K562 (cell line): ENCODE measurements at regions not wholly inside any gene's neighbourhood (a gene's known extent, or its start where the extent isn't known, plus 50 kb on each side); places are given as distances from the start of the nearest gene placed in this dataset.

Experiments used
- CHD2 ChIP-seq: IDR thresholded peaks from 2 replicates; pipeline ENCODE4 v1.6.1; 2011; ENCODE audit warnings: low read depth, low read length
- JUN ChIP-seq, 2 experiments: sonication (generic) in 1 of 2; formaldehyde crosslinking in 1 of 2; IDR thresholded peaks; 2 replicates each; pipeline versions ENCODE4 v1.6.1 to v1.8.0; 2012 to 2022; ENCODE audit warnings: borderline replicate concordance in 2 of 2, mild to moderate bottlenecking in 2 of 2, improper control_type of control experiment in 1 of 2, low read depth in 1 of 2, low read length in 1 of 2, missing genetic modification reagents in 1 of 2
- MYC ChIP-seq, 2 experiments: fragments of 250-450 bp in 1 of 2; sonication (Bioruptor Pico) in 1 of 2; IDR thresholded peaks; 2 replicates each; pipeline versions ENCODE4 v1.5.1 to v1.6.1; 2012 to 2021; ENCODE audit warnings: low read depth in 2 of 2, borderline replicate concordance in 1 of 2, improper control_type of control experiment in 1 of 2, low read length in 1 of 2, mild to moderate bottlenecking in 1 of 2, moderate library complexity in 1 of 2
- POLR2G ChIP-seq: fragments of 200-400 bp; formaldehyde crosslinking; IDR thresholded peaks from 2 replicates; pipeline ENCODE4 v1.6.1; 2017; ENCODE audit warnings: low read depth, mild to moderate bottlenecking, antibody characterized with exemption, low read length, moderate library complexity
- SNRNP70 ChIP-seq: fragments of 200-400 bp; formaldehyde crosslinking; optimal IDR thresholded peaks from 2 replicates; pipeline ENCODE3; 2017; ENCODE audit warnings: low read depth, low read length
- ZNF143 ChIP-seq: sonication (generic); formaldehyde crosslinking; IDR thresholded peaks from 2 replicates; pipeline ENCODE4 v1.9.0; 2022; ENCODE audit warnings: mild to moderate bottlenecking, missing genetic modification reagents
- ZNF274 ChIP-seq: IDR thresholded peaks from 2 replicates; pipeline ENCODE4 v1.6.1; 2011; ENCODE audit warnings: low read depth, mild to moderate bottlenecking, low read length, moderate library complexity, borderline replicate concordance
- TF ChIP-seq, protein P1 (sequence below): fragments of 450-650 bp; formaldehyde crosslinking; IDR thresholded peaks from 2 replicates; pipeline ENCODE4 v1.4.0; 2022; ENCODE audit warnings: missing genetic modification characterization
- TF ChIP-seq, protein P2 (sequence below), 2 experiments: fragments of 450-650 bp in 1 of 2; IDR thresholded peaks; 2 replicates each; pipeline ENCODE4 v1.6.1; 2011 to 2017; ENCODE audit warnings: low read depth in 2 of 2, antibody characterized with exemption in 1 of 2, borderline replicate concordance in 1 of 2, low read length in 1 of 2, mild to moderate bottlenecking in 1 of 2, mixed read lengths in 1 of 2; ENCODE audit not compliant: control insufficient read depth in 1 of 2

DNA sequence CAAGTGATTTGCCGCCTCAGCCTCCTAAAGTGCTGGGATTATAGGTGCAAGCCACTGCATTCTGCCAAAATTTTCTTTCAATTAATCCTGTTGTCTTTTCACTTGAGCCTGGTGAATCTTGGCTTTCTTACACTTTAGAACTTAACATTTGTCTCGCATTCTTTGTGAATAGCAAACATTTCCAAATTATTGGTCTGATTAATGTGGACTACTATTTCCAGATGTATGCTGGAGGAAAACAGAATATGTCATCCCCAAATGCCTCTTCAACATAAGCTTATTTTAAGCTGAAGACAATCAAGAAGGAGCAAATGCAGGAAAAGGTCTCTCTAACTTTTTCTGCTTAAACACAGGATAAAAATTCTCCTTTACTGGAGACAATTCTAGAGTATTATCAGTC, 233.4 kb downstream of the PPP4R3C start:
- TF ChIP-seq, protein P1, sequence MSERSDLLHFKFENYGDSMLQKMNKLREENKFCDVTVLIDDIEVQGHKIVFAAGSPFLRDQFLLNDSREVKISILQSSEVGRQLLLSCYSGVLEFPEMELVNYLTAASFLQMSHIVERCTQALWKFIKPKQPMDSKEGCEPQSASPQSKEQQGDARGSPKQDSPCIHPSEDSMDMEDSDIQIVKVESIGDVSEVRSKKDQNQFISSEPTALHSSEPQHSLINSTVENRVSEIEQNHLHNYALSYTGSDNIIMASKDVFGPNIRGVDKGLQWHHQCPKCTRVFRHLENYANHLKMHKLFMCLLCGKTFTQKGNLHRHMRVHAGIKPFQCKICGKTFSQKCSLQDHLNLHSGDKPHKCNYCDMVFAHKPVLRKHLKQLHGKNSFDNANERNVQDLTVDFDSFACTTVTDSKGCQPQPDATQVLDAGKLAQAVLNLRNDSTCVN (CRISPR knock-in tag): no peak
- TF ChIP-seq ZNF274 (no peak), SNRNP70 (no peak), MYC (IDR thresholded peaks at IDR 0.05; ENCODE audit: low read depth, low read length) (no peak), MYC (CRISPR knock-in tag; IDR thresholded peaks at IDR 0.05; ENCODE audit: borderline replicate concordance, low read depth) (no peak), JUN (IDR thresholded peaks at IDR 0.05; ENCODE audit: borderline replicate concordance, low read depth, low read length) (no peak), JUN (CRISPR knock-in tag; IDR thresholded peaks at IDR 0.05; ENCODE audit: borderline replicate concordance) (no peak), POLR2G (no peak), CHD2 (no peak), ZNF143 (CRISPR knock-in tag) (no peak)
- TF ChIP-seq, protein P2, sequence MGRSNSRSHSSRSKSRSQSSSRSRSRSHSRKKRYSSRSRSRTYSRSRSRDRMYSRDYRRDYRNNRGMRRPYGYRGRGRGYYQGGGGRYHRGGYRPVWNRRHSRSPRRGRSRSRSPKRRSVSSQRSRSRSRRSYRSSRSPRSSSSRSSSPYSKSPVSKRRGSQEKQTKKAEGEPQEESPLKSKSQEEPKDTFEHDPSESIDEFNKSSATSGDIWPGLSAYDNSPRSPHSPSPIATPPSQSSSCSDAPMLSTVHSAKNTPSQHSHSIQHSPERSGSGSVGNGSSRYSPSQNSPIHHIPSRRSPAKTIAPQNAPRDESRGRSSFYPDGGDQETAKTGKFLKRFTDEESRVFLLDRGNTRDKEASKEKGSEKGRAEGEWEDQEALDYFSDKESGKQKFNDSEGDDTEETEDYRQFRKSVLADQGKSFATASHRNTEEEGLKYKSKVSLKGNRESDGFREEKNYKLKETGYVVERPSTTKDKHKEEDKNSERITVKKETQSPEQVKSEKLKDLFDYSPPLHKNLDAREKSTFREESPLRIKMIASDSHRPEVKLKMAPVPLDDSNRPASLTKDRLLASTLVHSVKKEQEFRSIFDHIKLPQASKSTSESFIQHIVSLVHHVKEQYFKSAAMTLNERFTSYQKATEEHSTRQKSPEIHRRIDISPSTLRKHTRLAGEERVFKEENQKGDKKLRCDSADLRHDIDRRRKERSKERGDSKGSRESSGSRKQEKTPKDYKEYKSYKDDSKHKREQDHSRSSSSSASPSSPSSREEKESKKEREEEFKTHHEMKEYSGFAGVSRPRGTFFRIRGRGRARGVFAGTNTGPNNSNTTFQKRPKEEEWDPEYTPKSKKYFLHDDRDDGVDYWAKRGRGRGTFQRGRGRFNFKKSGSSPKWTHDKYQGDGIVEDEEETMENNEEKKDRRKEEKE (IDR thresholded peaks at IDR 0.05; ENCODE audit: borderline replicate concordance in 1 of 2, control insufficient read depth in 1 of 2, low read depth in 2 of 2, low read length in 1 of 2): no peak
